Transverse colon (tissue), 3 donors: ENCODE measurements at regions not wholly inside any gene's neighbourhood (a gene's known extent, or its start where the extent isn't known, plus 50 kb on each side); places are given as distances from the start of the nearest gene placed in this dataset.

Experiments
- CTCF ChIP-seq, 5 experiments: fragments of 200-600 bp in 3 of 5; fragments of 450-650 bp in 2 of 5; sonication (generic) in 3 of 5; IDR thresholded peaks; 1 replicate in 2 of 5; 2 replicates in 3 of 5; pipeline ENCODE4 v1.5.1; 2016 to 2017; ENCODE audit warnings: antibody characterized with exemption in 5 of 5, inconsistent platforms in 3 of 5, mild to moderate bottlenecking in 2 of 5, moderate library complexity in 1 of 5
- POLR2A ChIP-seq: fragments of 450-650 bp; IDR thresholded peaks from one replicate; pipeline ENCODE4 v1.6.1; 2016; ENCODE audit warnings: antibody characterized with exemption, mild to moderate bottlenecking, moderate library complexity

DNA sequence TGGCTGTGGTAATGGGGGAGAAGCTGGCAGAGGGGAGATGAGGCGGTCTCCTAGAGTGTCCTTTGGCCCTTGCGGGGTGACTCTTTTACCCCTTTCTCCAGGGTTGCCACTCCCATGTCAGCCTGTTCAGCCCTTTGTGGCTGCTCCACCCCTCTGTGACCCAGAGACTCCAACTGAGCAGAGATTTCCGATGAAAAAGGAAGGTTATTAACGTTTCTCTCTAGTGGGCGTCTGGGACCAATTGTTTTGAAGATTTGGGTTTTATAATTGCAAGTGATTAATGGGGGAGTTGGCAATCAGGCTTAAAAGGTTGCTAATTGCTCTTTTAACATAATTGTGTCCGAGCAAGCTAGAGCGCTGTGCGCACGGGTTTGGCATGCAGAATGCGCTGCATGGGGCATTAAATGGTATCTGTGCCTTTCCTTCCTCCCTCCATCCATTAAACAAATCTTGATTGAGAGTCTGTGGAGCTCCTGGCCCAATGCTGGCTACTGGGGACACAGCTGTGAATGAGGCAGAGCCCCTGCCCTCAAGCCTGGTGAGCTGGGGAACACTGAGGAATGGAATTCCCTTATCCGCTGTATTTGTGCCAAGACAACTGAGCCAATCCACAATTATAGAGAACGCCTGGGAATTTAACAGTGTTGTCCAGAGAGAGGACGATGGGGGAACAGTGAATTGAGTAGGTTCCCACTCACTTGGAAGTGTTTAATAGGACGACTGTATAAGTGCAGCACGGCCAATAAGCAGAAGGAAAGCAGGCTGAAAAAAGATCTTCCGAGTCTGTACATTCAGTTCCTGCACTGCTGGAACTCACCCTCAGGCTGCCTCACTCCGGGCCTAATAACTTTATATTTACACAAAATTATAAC lies 295.9 kb downstream of the MIAT start:
- TF ChIP-seq CTCF (IDR thresholded peaks at IDR 0.05): no peak
- no peak for TF ChIP-seq POLR2A
